GF-D8 (cell line): ENCODE measurements at regions not wholly inside any gene's neighbourhood (a gene's known extent, or its start where the extent isn't known, plus 50 kb on each side); places are given as distances from the start of the nearest gene placed in this dataset.
"Not testable (repeated sequence)": the region's sequence is repeated elsewhere in the genome, so short reads cannot be mapped to it uniquely, and the experiment has no call there.

ENCODE experiments used
- DNase-seq: peaks from one replicate; lab custom pipeline; 2025; lab: John Stamatoyannopoulos, UW

- DNase-seq, result no peak
Measured at GRCh38 chr13:112145551-112146360, 78.8 kb downstream of the SOX1 start.

- no peak for DNase-seq
Measured at GRCh38 chr13:112150352-112150751, 83.4 kb downstream of the SOX1 start.

- DNase-seq, result no peak
Measured at GRCh38 chr13:112152846-112153245, 85.9 kb downstream of the SOX1 start.

GRCh38 chr13:112153364-112153763 lies 86.4 kb downstream of the SOX1 start:
- DNase-seq, result no peak

GRCh38 chr13:112153846-112154245 lies 86.9 kb downstream of the SOX1 start:
- DNase-seq, result no peak

GRCh38 chr13:112154301-112155060 lies 87.5 kb downstream of the SOX1 start:
- no peak for DNase-seq

GRCh38 chr13:112158961-112159360 lies 92.0 kb downstream of the SOX1 start:
- DNase-seq, result no peak

GRCh38 chr13:112159575-112160547 lies 92.9 kb downstream of the SOX1 start:
- no peak for DNase-seq

GRCh38 chr13:112160558-112160957 lies 93.6 kb downstream of the SOX1 start:
- no peak for DNase-seq

- DNase-seq, result no peak
Measured at GRCh38 chr13:112161521-112162301, 94.8 kb downstream of the SOX1 start.

- DNase-seq, result not testable (repeated sequence)
Measured at GRCh38 chr13:112163691-112164660, 97.0 kb downstream of the SOX1 start.

- DNase-seq, result no peak
Measured at GRCh38 chr13:112165712-112166111, 98.8 kb downstream of the SOX1 start.

GRCh38 chr13:112168761-112169160 lies 101.8 kb downstream of the SOX1 start:
- DNase-seq, result no peak

- DNase-seq, result no peak
Measured at GRCh38 chr13:112169941-112170822, 103.2 kb downstream of the SOX1 start.

GRCh38 chr13:112170823-112171569 lies 104.0 kb downstream of the SOX1 start:
- DNase-seq, result no peak

- no peak for DNase-seq
Measured at GRCh38 chr13:112171570-112171965, 104.6 kb downstream of the SOX1 start.

GRCh38 chr13:112172017-112172416 lies 105.1 kb downstream of the SOX1 start:
- DNase-seq, result no peak

- DNase-seq, result no peak
Measured at GRCh38 chr13:112172641-112173251, 105.8 kb downstream of the SOX1 start.
